ENCODE measurements at regions not wholly inside any gene's neighbourhood (a gene's known extent, or its start where the extent isn't known, plus 50 kb on each side); places are given as distances from the start of the nearest gene placed in this dataset.

- TF ChIP-seq CTCF (IDR thresholded peaks at IDR 0.05; ENCODE audit: insufficient read depth, low read length, poor library complexity, severe bottlenecking), result no peak
- TF ChIP-seq EZH2phosphoT487 (conservative IDR thresholded peaks at IDR 0.05; ENCODE audit: low read length), result no peak
Measured at GRCh38 chr3:152662157-152662556, 172.8 kb upstream of the P2RY1 start.

Measured in SU-DHL-6 (cell line).